Astrocyte (in vitro differentiated cells and primary cell): ENCODE measurements at regions not wholly inside any gene's neighbourhood (a gene's known extent, or its start where the extent isn't known, plus 50 kb on each side); places are given as distances from the start of the nearest gene placed in this dataset.

ENCODE experiments used
- CTCF ChIP-seq: IDR thresholded peaks from 2 replicates; pipeline ENCODE4 v1.5.1; 2011; ENCODE audit warnings: low read depth, mild to moderate bottlenecking, inconsistent platforms, low read length, moderate library complexity; ENCODE audit not compliant: insufficient read depth
- EZH2 ChIP-seq: IDR thresholded peaks from 2 replicates; pipeline ENCODE4 v1.6.1; 2012; ENCODE audit warnings: mild to moderate bottlenecking, low read length, inconsistent platforms; ENCODE audit not compliant: insufficient read depth

- TF ChIP-seq CTCF (no peak), EZH2 (no peak)
Measured at GRCh38 chr9:100639854-100640253, 62.0 kb downstream of the CAVIN4 start.
